PC-3 (cell line): ENCODE measurements at regions not wholly inside any gene's neighbourhood (a gene's known extent, or its start where the extent isn't known, plus 50 kb on each side); places are given as distances from the start of the nearest gene placed in this dataset.

Experiments
- CTCF ChIP-seq: fragments of 300-600 bp; sonication (generic); conservative IDR thresholded peaks from 2 replicates; pipeline ENCODE4 v1.5.1; 2017; ENCODE audit warnings: antibody characterized with exemption, low read depth, mild to moderate bottlenecking, low read length
- EZH2 ChIP-seq: fragments of 300-600 bp; sonication (generic); IDR thresholded peaks from one replicate; pipeline ENCODE4 v1.6.1; 2017; ENCODE audit warnings: antibody characterized with exemption, mild to moderate bottlenecking, low read length; ENCODE audit not compliant: unreplicated experiment
- EZH2phosphoT487 ChIP-seq: fragments of 300-600 bp; sonication (generic); IDR thresholded peaks from 2 replicates; pipeline ENCODE4 v1.6.1; 2018; ENCODE audit warnings: mild to moderate bottlenecking, antibody characterized with exemption, low read length, borderline replicate concordance

GRCh38 chr6:21955951-21956350 lies 340.9 kb downstream of the PRL start:
- TF ChIP-seq CTCF (no peak), EZH2 (no peak), EZH2phosphoT487 (no peak)
